ENCODE measurements at regions not wholly inside any gene's neighbourhood (a gene's known extent, or its start where the extent isn't known, plus 50 kb on each side); places are given as distances from the start of the nearest gene placed in this dataset.

DNA sequence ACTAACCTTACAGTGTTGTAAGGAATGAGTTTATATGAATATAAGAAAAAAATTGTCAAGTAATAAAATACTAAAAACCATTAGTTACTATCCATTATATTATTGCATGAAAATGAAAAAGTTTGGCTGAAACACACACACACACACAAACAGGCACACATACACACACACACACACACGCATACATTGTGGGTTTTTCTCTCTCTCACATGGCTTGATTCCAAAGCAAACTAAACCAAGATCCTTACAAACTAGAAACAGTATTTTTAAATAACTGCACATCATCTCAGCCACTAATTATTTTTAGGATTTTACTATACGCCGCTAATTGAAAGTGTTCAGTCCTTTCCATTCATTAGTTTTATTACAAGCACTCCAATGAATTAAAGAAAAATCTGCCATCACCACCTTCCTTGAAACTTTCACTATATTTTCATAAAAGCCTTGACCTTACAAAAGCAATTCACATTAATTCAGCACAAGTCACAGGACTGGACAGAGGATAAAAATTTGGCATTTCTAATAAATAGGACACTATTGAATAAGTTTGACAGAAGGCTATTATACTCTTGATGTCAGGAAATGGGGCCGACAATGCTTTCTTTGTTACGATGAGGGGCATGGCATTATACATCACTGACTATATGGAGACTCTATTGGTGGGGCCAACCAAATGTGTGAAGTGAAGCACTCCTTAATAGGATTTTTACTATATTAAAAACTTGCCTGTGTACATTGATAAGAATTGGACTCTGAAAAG, 187.0 kb upstream of the ESRRG start:
- no peak for DNase-seq (ENCODE audit: extremely low spot score)
- ChIA-PET CTCF (no interaction called here), POLR2A (no interaction called here)
- TF ChIP-seq, protein P1, sequence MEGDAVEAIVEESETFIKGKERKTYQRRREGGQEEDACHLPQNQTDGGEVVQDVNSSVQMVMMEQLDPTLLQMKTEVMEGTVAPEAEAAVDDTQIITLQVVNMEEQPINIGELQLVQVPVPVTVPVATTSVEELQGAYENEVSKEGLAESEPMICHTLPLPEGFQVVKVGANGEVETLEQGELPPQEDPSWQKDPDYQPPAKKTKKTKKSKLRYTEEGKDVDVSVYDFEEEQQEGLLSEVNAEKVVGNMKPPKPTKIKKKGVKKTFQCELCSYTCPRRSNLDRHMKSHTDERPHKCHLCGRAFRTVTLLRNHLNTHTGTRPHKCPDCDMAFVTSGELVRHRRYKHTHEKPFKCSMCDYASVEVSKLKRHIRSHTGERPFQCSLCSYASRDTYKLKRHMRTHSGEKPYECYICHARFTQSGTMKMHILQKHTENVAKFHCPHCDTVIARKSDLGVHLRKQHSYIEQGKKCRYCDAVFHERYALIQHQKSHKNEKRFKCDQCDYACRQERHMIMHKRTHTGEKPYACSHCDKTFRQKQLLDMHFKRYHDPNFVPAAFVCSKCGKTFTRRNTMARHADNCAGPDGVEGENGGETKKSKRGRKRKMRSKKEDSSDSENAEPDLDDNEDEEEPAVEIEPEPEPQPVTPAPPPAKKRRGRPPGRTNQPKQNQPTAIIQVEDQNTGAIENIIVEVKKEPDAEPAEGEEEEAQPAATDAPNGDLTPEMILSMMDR (IDR thresholded peaks at IDR 0.05; ENCODE audit: control extremely low read depth, extremely low read depth, low read depth, missing control alignments), result no peak

DNA sequence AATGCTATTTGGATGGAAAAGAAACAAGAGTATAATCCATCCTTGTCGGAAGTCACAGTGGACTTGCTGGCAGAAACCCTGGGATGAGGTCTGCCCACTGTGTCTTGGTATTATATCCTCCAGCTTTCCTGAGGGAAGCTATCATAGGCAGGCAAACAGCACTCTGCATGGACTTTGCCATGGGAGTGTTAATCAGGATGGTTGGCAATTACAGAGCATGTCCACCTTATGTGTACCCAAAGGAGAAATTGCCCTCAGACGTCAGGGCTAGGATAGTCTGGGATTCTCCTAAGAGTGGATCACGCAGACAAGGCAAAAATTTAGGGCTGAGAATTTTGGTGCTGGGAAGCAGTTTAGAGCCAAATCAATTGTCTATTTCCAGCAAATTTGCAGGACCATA, 184.9 kb upstream of the ESRRG start:
- TF ChIP-seq, protein P1 (IDR thresholded peaks at IDR 0.05; ENCODE audit: control extremely low read depth, extremely low read depth, low read depth, missing control alignments), result no peak
- ChIA-PET CTCF (no interaction called here), POLR2A (no interaction called here)
- no peak for DNase-seq (ENCODE audit: extremely low spot score)

DNA sequence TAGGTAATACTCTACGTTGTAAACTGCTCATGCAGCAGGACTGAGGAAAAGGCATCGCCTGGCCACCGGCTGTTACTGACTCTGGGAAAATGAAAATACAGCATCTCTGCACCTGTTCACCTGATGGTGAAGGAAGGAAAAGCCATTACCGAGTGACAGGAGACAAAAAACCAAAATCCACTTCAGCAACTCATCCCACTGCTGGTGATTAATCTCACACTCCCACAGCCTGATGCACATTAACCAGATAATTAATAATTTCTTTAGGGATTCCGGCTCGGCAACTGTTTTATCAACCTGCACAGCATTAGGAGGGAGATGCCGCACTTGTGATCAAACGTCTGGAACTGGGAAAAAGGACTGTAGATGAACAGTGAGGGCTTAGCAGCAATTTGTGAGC, 183.9 kb upstream of the ESRRG start:
- no peak for DNase-seq (ENCODE audit: extremely low spot score)
- CTCF ChIA-PET, result no interaction called here
- TF ChIP-seq, protein P1 (IDR thresholded peaks at IDR 0.05; ENCODE audit: control extremely low read depth, extremely low read depth, low read depth, missing control alignments), result no peak
- POLR2A ChIA-PET, result no interaction called here

DNA sequence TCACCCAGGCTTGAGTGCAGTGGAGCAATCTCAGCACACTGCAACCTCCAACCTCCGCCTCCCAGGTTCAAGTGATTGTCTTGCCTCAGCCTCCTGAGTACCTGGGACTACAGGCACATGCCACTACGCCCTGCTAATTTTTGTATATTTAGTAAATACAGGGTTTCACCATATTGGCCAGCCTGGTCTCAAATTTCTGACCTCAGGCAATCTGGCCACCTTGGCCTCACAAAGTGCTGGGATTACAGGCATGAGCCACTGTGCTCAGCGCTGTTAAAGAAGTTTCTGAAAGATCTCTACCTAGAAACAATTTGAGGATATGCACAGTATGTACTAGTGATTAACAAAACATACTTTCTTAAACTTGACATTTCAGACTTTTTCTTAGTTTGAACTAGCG, 182.6 kb upstream of the ESRRG start:
- POLR2A ChIA-PET, result no interaction called here
- CTCF ChIA-PET, result no interaction called here
- TF ChIP-seq, protein P1 (IDR thresholded peaks at IDR 0.05; ENCODE audit: control extremely low read depth, extremely low read depth, low read depth, missing control alignments), result no peak
- DNase-seq (ENCODE audit: extremely low spot score), result no peak

DNA sequence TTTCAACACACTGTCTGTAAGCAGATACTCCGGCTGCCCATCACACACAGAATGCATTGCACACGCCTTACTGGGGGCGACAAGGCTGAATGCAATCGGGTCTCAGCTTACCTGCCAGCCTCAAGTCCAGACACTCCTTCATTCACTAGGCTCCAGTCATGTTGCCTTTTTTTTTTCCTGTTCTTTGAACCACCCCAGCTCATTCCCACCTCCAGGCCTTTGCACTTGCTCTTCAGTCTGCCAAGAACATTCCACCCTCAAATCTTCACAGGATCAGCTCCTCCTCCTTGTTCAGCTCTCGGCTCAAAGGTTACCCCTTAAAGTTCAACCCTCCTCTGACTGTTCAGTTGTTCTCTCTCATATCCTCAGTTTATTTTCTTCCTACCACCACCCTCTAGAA, 181.9 kb upstream of the ESRRG start:
- ChIA-PET POLR2A (no interaction called here), CTCF (no interaction called here)
- no peak for DNase-seq (ENCODE audit: extremely low spot score)
- TF ChIP-seq, protein P1 (IDR thresholded peaks at IDR 0.05; ENCODE audit: control extremely low read depth, extremely low read depth, low read depth, missing control alignments), result no peak

DNA sequence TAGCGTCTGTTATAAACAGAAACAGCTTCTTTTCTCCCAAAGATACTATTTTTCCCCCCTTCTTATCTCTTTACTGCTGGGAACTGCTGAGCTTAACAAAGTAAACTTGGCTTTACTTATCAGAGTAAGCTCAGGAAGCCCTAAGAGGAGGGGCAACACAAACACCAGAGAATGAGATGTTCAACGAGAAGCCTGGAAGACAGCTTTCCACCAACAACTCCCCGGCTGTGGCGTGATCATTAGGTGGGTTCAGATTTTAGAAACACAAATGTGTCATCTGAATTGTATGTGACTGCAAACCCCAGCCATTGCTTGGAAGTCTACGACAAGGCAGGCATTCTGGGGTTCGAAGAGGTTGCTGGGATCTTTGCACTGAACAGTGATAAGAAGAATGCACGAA, 181.2 kb upstream of the ESRRG start:
- TF ChIP-seq, protein P1 (IDR thresholded peaks at IDR 0.05; ENCODE audit: control extremely low read depth, extremely low read depth, low read depth, missing control alignments), result no peak
- no peak for DNase-seq (ENCODE audit: extremely low spot score)
- ChIA-PET POLR2A (no interaction called here), CTCF (no interaction called here)

DNA sequence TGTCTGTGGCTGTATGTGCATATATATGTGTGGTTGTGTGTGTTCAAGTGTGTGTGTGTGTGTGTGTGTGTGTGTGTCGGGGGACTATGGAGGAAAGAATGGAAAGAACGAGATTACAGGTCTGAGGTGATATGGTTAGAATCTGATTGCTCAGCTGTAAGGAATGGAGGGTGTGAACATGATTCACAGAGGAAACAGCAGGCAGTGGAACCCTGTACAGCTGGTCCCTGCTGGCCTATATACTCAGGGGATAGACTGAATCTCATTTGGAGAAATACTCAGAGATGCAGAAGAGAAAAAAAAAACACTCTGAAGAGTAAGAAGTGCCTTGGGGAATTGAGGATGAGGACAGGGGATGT, 180.1 kb upstream of the ESRRG start:
- POLR2A ChIA-PET, result no interaction called here
- DNase-seq (ENCODE audit: extremely low spot score), result no peak
- CTCF ChIA-PET, result no interaction called here

More for the DNA sequence above, 180.1 kb upstream of the ESRRG start:
- TF ChIP-seq, protein P1 (IDR thresholded peaks at IDR 0.05; ENCODE audit: control extremely low read depth, extremely low read depth, low read depth, missing control alignments), result no peak

All from GM10248 (cell line).